Panc1 (cell line): ENCODE measurements at regions not wholly inside any gene's neighbourhood (a gene's known extent, or its start where the extent isn't known, plus 50 kb on each side); places are given as distances from the start of the nearest gene placed in this dataset.

Experiments
- CTCF ChIP-seq: fragments of 450-650 bp; IDR thresholded peaks from 2 replicates; pipeline ENCODE4 v1.5.1; 2017; ENCODE audit warnings: mild to moderate bottlenecking
- POLR2AphosphoS5 ChIP-seq: IDR thresholded peaks from 2 replicates; pipeline ENCODE4 v1.6.1; 2012; ENCODE audit warnings: mild to moderate bottlenecking, low read depth, low read length, moderate library complexity
- SIN3A ChIP-seq: IDR thresholded peaks from 2 replicates; pipeline ENCODE4 v1.6.1; 2012; ENCODE audit warnings: low read depth, mild to moderate bottlenecking, low read length, moderate library complexity, borderline replicate concordance; ENCODE audit not compliant: insufficient read depth
- TCF7L2 ChIP-seq: IDR thresholded peaks from 2 replicates; pipeline ENCODE4 v1.6.1; 2011; ENCODE audit warnings: mild to moderate bottlenecking, low read depth, low read length, inconsistent platforms

- TF ChIP-seq CTCF (no peak), POLR2AphosphoS5 (no peak), SIN3A (no peak), TCF7L2 (no peak)
Measured at GRCh38 chr17:14452856-14453255, 152.0 kb downstream of the HS3ST3B1 start.
